Ascending aorta (tissue), 2 donors: ENCODE measurements at regions not wholly inside any gene's neighbourhood (a gene's known extent, or its start where the extent isn't known, plus 50 kb on each side); places are given as distances from the start of the nearest gene placed in this dataset.

Experiments
- DNase-seq, 2 donors: peaks; one replicate each; pipeline ENCODE4 v3.0.0-alpha.2; 2019; ENCODE audit warnings: low spot score in 2 of 2
- H3K27ac ChIP-seq, 2 donors: fragments of 200-600 bp; sonication (generic); one replicate each; pipeline ENCODE4 v1.5.1; 2016 to 2017; ENCODE audit warnings: mild to moderate bottlenecking in 1 of 2
- H3K27me3 ChIP-seq: fragments of 200-600 bp; sonication (generic); one replicate; pipeline ENCODE4 v1.5.1; 2017
- H3K36me3 ChIP-seq, 2 donors: fragments of 200-600 bp; sonication (generic); one replicate each; pipeline ENCODE4 v1.5.1; 2016
- H3K4me1 ChIP-seq, 2 donors: fragments of 200-600 bp; sonication (generic); one replicate each; pipeline ENCODE4 v1.5.1; 2016 to 2017; ENCODE audit warnings: mild to moderate bottlenecking in 1 of 2
- H3K4me3 ChIP-seq, 2 donors: fragments of 200-600 bp; sonication (generic); one replicate each; pipeline ENCODE4 v1.5.1; 2016 to 2017; ENCODE audit warnings: mild to moderate bottlenecking in 1 of 2
- H3K9me3 ChIP-seq, 2 donors: fragments of 200-600 bp; sonication (generic); one replicate each; pipeline ENCODE4 v1.5.1; 2016
- intact Hi-C: fragments of 100-400 bp; cut with DNase I; formaldehyde crosslinking; loops from one replicate; pipeline ENCODE4 v1.15.1; 2023
- TF ChIP-seq, protein P1 (sequence below), 3 experiments: fragments of 200-600 bp in 2 of 3; fragments of 450-650 bp in 1 of 3; sonication (generic) in 2 of 3; IDR thresholded peaks; one replicate each; pipeline ENCODE4 v1.5.1; 2016 to 2019; ENCODE audit warnings: antibody characterized with exemption in 3 of 3, mild to moderate bottlenecking in 1 of 3, moderate library complexity in 1 of 3

DNA sequence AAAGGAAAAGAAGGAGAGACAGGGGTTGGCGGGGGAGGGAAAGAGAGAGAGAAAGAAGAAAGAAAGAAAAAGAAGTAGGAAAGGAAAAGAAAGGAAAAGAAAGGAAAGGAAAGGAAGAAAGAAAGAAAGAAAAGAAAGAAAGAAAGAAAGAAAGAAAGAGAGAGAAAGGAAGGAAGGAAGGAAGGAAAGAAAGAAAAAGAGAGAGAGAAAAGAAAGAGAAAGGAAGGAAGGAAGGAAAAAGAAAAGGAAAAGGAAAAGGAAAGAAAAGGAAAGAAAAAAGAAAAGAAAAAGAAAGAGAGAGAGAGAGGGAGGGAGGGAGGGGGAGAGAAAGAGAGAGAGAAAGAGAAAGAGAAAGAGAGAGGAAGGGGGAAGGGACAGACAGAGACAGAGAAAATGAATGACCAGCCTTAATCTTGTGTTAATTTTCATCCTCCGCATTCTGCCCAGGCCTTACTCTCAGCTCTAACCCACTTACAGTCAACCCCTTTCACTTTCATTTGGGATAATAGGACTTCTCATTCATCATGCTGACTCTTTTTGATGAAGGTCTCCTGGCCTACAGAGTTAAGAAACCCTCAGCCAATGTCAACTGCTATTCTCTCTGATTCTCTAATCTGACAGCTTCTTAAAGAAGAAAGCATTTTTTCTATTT lies 207.3 kb downstream of the SUCLG1 start:
- TF ChIP-seq, protein P1, sequence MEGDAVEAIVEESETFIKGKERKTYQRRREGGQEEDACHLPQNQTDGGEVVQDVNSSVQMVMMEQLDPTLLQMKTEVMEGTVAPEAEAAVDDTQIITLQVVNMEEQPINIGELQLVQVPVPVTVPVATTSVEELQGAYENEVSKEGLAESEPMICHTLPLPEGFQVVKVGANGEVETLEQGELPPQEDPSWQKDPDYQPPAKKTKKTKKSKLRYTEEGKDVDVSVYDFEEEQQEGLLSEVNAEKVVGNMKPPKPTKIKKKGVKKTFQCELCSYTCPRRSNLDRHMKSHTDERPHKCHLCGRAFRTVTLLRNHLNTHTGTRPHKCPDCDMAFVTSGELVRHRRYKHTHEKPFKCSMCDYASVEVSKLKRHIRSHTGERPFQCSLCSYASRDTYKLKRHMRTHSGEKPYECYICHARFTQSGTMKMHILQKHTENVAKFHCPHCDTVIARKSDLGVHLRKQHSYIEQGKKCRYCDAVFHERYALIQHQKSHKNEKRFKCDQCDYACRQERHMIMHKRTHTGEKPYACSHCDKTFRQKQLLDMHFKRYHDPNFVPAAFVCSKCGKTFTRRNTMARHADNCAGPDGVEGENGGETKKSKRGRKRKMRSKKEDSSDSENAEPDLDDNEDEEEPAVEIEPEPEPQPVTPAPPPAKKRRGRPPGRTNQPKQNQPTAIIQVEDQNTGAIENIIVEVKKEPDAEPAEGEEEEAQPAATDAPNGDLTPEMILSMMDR (IDR thresholded peaks at IDR 0.05), result no peak
- Histone ChIP-seq H3K4me1 (no peaks in the 10 kb centered on the region), H3K36me3 (no peaks in the 10 kb centered on the region), H3K27me3 (no peaks in the 10 kb centered on the region), H3K4me3 (no peak overlapping the region), H3K27ac (no peak overlapping the region), H3K9me3 (no peaks in the 10 kb centered on the region)
- intact Hi-C loops, result no loop called here
- DNase-seq, result no peak

DNA sequence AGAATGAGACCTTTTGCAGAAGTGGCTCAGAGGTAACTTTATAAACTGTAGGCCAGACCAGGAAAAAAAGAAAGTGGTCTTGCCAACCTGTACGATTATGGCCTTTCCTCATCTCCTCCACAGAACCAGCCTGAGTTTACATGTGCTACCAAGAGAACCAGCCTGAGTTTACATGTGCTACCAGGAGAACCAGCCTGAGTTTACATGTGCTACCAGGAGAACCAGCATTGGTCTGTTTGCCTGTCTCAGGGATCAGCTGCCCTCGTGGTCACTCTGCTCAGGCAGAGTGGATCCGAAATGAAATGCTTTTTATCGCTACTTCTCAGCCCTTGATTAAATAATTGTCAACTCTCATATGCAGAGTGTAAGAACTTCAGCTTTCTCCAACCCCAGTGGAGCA lies 209.9 kb downstream of the SUCLG1 start:
- TF ChIP-seq, protein P1 (IDR thresholded peaks at IDR 0.05), result no peak
- intact Hi-C loops, result no loop called here

DNA sequence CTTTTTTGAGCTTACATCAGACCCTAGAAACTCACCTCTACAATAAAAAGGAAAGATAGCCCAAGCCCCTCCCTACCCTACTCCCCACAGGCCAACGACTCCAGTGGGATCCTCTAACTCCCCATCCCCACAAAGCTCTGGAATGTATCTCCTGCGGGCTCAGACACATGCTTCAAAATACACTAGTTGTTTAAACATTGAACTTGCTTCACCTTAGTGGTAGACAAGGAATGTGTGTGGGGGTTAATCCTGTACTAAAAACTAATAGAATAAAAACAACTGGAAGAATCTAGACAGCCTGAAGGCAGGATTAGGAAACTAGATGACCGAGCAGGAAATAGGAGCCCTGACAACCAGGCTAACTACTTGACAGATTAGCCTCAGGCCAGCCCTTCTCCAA lies 211.5 kb downstream of the SUCLG1 start:
- DNase-seq, result no peak
- TF ChIP-seq, protein P1 (IDR thresholded peaks at IDR 0.05), result no peak
- Histone ChIP-seq H3K27me3 (no peaks in the 10 kb centered on the region), H3K4me1 (no peaks in the 10 kb centered on the region), H3K36me3 (no peaks in the 10 kb centered on the region), H3K4me3 (no peak overlapping the region), H3K9me3 (no peaks in the 10 kb centered on the region), H3K27ac (no peak overlapping the region)
- intact Hi-C loops, result no loop called here

More for the DNA sequence above, 209.9 kb downstream of the SUCLG1 start:
- no peaks in the 10 kb centered on the region for H3K9me3 ChIP-seq
- H3K36me3 ChIP-seq, result no peaks in the 10 kb centered on the region
- H3K27ac ChIP-seq, result no peak overlapping the region
- no peak overlapping the region for H3K4me3 ChIP-seq
- no peak for DNase-seq
- H3K4me1 ChIP-seq, result no peaks in the 10 kb centered on the region
- no peaks in the 10 kb centered on the region for H3K27me3 ChIP-seq

DNA sequence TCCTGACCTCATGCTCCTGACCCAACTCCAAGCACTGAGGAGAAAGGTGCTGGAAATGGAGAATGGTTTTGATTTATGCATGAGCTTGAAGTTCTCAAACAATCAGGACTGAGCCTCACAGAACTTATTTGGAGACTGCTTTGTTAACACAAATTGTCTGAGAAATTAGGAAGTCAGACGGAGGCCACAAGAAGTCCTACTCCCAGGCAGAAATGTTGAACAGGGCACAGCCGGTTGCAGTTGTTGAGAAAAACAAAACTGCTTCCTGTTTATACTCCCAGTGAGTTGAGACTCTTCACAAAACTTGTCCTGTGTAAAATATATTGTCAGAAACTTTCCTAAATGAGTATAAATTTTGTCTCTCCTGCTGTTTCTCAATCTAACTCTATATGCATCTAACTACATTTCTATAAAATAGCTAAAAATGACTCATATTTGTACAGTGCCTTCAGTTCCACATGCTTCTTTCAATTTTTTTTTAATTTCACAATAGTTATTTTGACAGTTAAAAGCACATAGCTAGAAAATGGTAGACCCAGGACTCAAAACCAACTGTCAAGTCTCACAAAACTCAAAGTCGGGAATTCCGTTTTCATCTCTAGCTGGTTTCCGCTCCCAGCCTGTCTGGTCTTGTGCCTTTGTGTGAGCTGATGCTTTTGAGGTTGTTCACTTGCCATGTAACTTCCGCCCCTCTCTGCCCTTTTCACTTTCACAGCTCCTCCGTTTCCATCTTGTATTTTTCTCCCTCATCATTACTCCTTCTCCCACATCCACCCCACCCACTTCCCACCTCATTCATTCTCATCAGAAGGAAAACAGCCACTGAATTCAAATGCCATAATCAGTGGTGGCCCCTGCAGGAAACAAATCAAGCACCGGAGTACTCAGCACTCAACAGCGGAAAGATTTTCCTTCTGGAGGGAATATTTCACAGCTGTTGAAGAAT lies 215.0 kb downstream of the SUCLG1 start:
- intact Hi-C loops, result no loop called here
- no peak overlapping the region for H3K4me3 ChIP-seq
- no peaks in the 10 kb centered on the region for H3K9me3 ChIP-seq
- no peak for DNase-seq
- H3K27ac ChIP-seq, result no peak overlapping the region
- TF ChIP-seq, protein P1 (IDR thresholded peaks at IDR 0.05), result no peak
- no peaks in the 10 kb centered on the region for H3K4me1 ChIP-seq
- H3K27me3 ChIP-seq, result no peaks in the 10 kb centered on the region
- no peaks in the 10 kb centered on the region for H3K36me3 ChIP-seq

DNA sequence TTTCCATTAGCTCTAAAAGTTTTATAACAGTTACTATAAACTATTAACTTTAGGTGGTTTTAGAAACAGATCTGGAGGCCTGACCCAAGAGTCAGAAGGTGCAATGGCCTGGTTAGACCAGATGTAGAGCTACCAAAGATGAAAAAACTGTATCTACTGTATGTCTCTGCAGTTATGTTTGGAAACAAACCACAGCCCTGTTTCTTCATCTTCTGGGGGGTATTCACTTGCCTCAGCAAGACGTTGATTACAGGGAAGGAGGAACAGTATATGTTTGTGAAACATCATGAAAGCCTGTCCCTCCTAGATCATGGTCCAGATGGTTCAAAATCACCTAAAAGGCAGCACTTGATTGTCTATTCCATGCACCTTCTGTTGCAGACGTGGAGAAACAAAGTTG lies 220.2 kb downstream of the SUCLG1 start:
- intact Hi-C loops, result no loop called here
- Histone ChIP-seq H3K27ac (no peak overlapping the region), H3K36me3 (no peaks in the 10 kb centered on the region), H3K4me1 (no peaks in the 10 kb centered on the region), H3K27me3 (no peaks in the 10 kb centered on the region), H3K4me3 (no peak overlapping the region), H3K9me3 (no peaks in the 10 kb centered on the region)
- TF ChIP-seq, protein P1 (IDR thresholded peaks at IDR 0.05), result no peak
- no peak for DNase-seq
